GM10266 (cell line): ENCODE measurements at regions not wholly inside any gene's neighbourhood (a gene's known extent, or its start where the extent isn't known, plus 50 kb on each side); places are given as distances from the start of the nearest gene placed in this dataset.
"Not testable (repeated sequence)": the region's sequence is repeated elsewhere in the genome, so short reads cannot be mapped to it uniquely, and the experiment has no call there.

Source experiments
- DNase-seq: peaks from one replicate; pipeline ENCODE4 v3.0.0; 2012; ENCODE audit errors: extremely low spot score
- TF ChIP-seq, protein P1 (sequence below): IDR thresholded peaks from 2 replicates; pipeline ENCODE4 v1.5.1; 2012; ENCODE audit warnings: mild to moderate bottlenecking, low read depth; ENCODE audit not compliant: control insufficient read depth, insufficient read depth; ENCODE audit errors: missing control alignments

DNA sequence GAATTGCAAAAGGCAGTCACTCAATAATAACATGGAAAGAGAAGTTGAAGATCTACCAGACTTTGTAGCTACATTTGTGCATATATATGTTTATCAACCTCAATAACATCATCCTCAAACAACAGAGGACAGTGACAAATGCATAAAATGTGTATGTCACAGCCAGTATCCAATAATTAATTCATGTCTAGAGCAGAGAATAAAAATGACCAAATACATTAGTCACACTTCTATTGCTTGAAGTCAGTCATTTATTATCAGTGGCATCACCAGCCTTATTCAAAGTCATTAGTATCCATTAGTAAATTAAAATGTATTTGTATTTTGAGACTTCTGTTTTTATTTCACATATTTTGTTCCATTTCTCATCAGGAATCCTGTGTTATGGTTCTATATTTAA, 852.8 kb downstream of the XPNPEP1 start:
- no peak for DNase-seq
- TF ChIP-seq, protein P1, sequence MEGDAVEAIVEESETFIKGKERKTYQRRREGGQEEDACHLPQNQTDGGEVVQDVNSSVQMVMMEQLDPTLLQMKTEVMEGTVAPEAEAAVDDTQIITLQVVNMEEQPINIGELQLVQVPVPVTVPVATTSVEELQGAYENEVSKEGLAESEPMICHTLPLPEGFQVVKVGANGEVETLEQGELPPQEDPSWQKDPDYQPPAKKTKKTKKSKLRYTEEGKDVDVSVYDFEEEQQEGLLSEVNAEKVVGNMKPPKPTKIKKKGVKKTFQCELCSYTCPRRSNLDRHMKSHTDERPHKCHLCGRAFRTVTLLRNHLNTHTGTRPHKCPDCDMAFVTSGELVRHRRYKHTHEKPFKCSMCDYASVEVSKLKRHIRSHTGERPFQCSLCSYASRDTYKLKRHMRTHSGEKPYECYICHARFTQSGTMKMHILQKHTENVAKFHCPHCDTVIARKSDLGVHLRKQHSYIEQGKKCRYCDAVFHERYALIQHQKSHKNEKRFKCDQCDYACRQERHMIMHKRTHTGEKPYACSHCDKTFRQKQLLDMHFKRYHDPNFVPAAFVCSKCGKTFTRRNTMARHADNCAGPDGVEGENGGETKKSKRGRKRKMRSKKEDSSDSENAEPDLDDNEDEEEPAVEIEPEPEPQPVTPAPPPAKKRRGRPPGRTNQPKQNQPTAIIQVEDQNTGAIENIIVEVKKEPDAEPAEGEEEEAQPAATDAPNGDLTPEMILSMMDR: no peak

DNA sequence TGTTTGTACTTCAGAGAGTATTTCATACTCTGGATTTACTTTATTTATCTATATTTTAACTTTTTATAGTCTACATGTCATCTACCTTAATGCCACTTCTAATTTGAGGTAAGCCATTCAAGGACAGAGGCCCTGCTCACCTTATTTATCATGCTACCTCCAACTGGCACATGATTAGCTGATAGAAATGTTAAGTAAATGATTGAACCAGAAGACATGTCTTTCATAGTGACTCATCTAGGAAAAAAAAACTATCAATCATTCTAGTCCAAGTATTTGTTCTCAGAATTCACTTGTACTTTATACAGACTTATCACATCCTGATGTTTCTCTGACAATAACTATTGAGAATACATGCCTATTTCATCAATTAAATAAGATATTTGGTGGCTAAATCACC, 856.3 kb downstream of the XPNPEP1 start:
- TF ChIP-seq, protein P1: no peak
- DNase-seq: no peak

- TF ChIP-seq, protein P1: no peak
- DNase-seq: no peak
These were observed 857.5 kb downstream of the XPNPEP1 start for GRCh38 chr10:109065821-109066220.

DNA sequence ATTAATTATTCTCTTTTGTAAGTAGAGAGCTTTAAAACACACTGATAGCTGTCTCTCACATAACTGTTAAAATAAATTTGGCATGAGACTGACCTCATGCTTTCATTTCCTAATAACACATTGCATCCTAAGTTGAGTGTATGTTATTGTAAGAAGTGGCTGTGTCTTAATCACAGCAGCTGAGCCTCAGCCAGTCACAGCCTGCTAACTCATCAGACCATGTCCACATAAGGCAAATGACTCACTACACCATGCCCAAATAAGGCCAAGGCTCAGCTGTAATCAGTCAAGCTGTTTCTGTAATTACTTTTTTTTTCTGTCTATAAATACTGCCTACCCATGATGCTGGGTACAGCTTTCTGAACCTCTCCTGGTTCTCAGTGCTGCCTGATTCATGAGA, 860.9 kb downstream of the XPNPEP1 start:
- no peak for DNase-seq
- TF ChIP-seq, protein P1: no peak

- TF ChIP-seq, protein P1: no peak
- no peak for DNase-seq
These were observed 868.1 kb downstream of the XPNPEP1 start for GRCh38 chr10:109055243-109055642.

- DNase-seq: no peak
- TF ChIP-seq, protein P1: no peak
These were observed 875.5 kb downstream of the XPNPEP1 start for GRCh38 chr10:109047856-109048255.

- not testable (repeated sequence) for DNase-seq
These were observed 876.9 kb downstream of the XPNPEP1 start for GRCh38 chr10:109046427-109046826.

GRCh38 chr10:109040622-109041021, 882.7 kb downstream of the XPNPEP1 start:
- TF ChIP-seq, protein P1: no peak
- DNase-seq: no peak
